IMR-90 (cell line): ENCODE measurements at regions not wholly inside any gene's neighbourhood (a gene's known extent, or its start where the extent isn't known, plus 50 kb on each side); places are given as distances from the start of the nearest gene placed in this dataset.

Experiments
- CHD1 ChIP-seq: IDR thresholded peaks from 2 replicates; pipeline ENCODE4 v1.6.1; 2012; ENCODE audit warnings: low read depth, low read length, improper control_type of control experiment
- FOS ChIP-seq: fragments of 150-350 bp; IDR thresholded peaks from 2 replicates; pipeline ENCODE4 v1.6.1; 2016; ENCODE audit warnings: low read depth, low read length
- MAZ ChIP-seq: IDR thresholded peaks from 2 replicates; pipeline ENCODE4 v1.6.1; 2012; ENCODE audit warnings: low read depth, mild to moderate bottlenecking, low read length, improper control_type of control experiment, moderate library complexity, borderline replicate concordance
- MXI1 ChIP-seq: IDR thresholded peaks from 2 replicates; pipeline ENCODE4 v1.6.1; 2012; ENCODE audit warnings: low read depth, mild to moderate bottlenecking, low read length, moderate library complexity, borderline replicate concordance
- POLR2A ChIP-seq: IDR thresholded peaks from 2 replicates; pipeline ENCODE4 v1.6.1; 2012; ENCODE audit warnings: mild to moderate bottlenecking, low read depth, low read length
- RCOR1 ChIP-seq: IDR thresholded peaks from 2 replicates; pipeline ENCODE4 v1.6.1; 2012; ENCODE audit warnings: mild to moderate bottlenecking, low read length, improper control_type of control experiment; ENCODE audit not compliant: insufficient replicate concordance
- SMC3 ChIP-seq: fragments of 150-350 bp; IDR thresholded peaks from 2 replicates; pipeline ENCODE4 v1.6.1; 2016; ENCODE audit warnings: low read depth, mild to moderate bottlenecking, antibody characterized with exemption, low read length, moderate library complexity
- TF ChIP-seq, protein P1 (sequence below): conservative IDR thresholded peaks from 2 replicates; pipeline ENCODE4 v1.5.1; 2012; ENCODE audit warnings: mild to moderate bottlenecking, low read depth, low read length, improper control_type of control experiment
- TF ChIP-seq, protein P2 (sequence below): fragments of 150-350 bp; IDR thresholded peaks from 2 replicates; pipeline ENCODE4 v1.6.1; 2016; ENCODE audit warnings: low read depth, mild to moderate bottlenecking, low read length, moderate library complexity, borderline replicate concordance

DNA sequence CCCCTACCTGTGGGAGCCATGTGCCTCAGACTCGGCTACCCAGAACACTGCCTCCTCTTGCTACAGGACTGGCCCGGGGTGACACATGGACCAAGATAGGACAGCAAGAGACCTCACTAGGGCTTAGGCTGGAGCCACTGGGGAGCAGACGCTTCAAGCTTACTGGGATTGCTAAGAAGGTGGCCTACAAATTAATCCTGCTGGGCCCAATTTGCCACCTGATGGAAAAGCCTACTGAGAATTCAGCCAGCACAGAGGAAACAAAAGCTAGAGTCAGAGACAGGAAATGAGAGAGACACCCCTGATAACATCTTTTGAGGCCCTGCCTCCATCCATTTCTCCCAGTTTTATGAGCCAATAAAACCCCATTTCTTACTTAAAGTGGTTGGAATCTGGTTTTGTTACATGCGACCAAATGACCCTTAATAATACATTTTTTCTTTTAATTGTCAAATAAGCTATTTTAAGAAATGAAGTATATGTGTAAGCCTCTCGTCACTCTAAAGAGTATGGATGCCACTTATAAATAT is 282.1 kb downstream of the CXCL12 start:
- TF ChIP-seq, protein P1, sequence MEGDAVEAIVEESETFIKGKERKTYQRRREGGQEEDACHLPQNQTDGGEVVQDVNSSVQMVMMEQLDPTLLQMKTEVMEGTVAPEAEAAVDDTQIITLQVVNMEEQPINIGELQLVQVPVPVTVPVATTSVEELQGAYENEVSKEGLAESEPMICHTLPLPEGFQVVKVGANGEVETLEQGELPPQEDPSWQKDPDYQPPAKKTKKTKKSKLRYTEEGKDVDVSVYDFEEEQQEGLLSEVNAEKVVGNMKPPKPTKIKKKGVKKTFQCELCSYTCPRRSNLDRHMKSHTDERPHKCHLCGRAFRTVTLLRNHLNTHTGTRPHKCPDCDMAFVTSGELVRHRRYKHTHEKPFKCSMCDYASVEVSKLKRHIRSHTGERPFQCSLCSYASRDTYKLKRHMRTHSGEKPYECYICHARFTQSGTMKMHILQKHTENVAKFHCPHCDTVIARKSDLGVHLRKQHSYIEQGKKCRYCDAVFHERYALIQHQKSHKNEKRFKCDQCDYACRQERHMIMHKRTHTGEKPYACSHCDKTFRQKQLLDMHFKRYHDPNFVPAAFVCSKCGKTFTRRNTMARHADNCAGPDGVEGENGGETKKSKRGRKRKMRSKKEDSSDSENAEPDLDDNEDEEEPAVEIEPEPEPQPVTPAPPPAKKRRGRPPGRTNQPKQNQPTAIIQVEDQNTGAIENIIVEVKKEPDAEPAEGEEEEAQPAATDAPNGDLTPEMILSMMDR: no peak
- TF ChIP-seq POLR2A: no peak
- no peak for TF ChIP-seq RCOR1
- TF ChIP-seq, protein P2, sequence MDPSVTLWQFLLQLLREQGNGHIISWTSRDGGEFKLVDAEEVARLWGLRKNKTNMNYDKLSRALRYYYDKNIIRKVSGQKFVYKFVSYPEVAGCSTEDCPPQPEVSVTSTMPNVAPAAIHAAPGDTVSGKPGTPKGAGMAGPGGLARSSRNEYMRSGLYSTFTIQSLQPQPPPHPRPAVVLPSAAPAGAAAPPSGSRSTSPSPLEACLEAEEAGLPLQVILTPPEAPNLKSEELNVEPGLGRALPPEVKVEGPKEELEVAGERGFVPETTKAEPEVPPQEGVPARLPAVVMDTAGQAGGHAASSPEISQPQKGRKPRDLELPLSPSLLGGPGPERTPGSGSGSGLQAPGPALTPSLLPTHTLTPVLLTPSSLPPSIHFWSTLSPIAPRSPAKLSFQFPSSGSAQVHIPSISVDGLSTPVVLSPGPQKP: no peak
- TF ChIP-seq MXI1: no peak
- no peak for TF ChIP-seq SMC3
- TF ChIP-seq MAZ: no peak
- no peak for TF ChIP-seq CHD1
- no peak for TF ChIP-seq FOS
